ENCODE measurements at regions not wholly inside any gene's neighbourhood (a gene's known extent, or its start where the extent isn't known, plus 50 kb on each side); places are given as distances from the start of the nearest gene placed in this dataset.

- Histone ChIP-seq H3K79me2 (ENCODE audit: insufficient read depth, low read depth, low read length) (no peaks in the 10 kb centered on the region), H3K9me3 (ENCODE audit: low read length) (no peaks in the 10 kb centered on the region), H3K9me2 (ENCODE audit: insufficient read depth, low read length) (no peaks in the 10 kb centered on the region), H3K4me1 (ENCODE audit: insufficient read depth, low read length, poor library complexity, severe bottlenecking) (no peaks in the 10 kb centered on the region), H3K4me2 (ENCODE audit: low read length) (no peak overlapping the region), H3K4me3 (ENCODE audit: low read depth, low read length, poor library complexity, severe bottlenecking) (no peak overlapping the region), H3K36me3 (ENCODE audit: insufficient read depth, low read length) (no peaks in the 10 kb centered on the region), H4K20me1 (ENCODE audit: insufficient read depth, low read length) (no peaks in the 10 kb centered on the region), H2AFZ (ENCODE audit: low read length) (no peak overlapping the region), H3K27ac (ENCODE audit: low read depth, low read length, poor library complexity, severe bottlenecking) (no peak overlapping the region)
- no peak for TF ChIP-seq EZH2phosphoT487 (IDR thresholded peaks at IDR 0.05; ENCODE audit: borderline replicate concordance, low read depth, low read length)
- TF ChIP-seq CTCF (conservative IDR thresholded peaks at IDR 0.05; ENCODE audit: low read length) = no peak
- no peak for DNase-seq (ENCODE audit: low spot score)
- BruUV-seq (replicated peaks) = no TSS peak
- CTCF ChIA-PET (ENCODE audit: unreplicated experiment) = no interaction called here
- intact Hi-C loops (cut with micrococcal nuclease; ENCODE audit: unreplicated experiment) = no loop called here
- POLR2A ChIA-PET = no interaction called here
Measured at GRCh38 chr11:38491986-38492385, 1894.0 kb upstream of the RAG2 start.

GRCh38 chr11:38481391-38481790 is 1883.4 kb upstream of the RAG2 start:
- Histone ChIP-seq H3K4me1 (ENCODE audit: insufficient read depth, low read length, poor library complexity, severe bottlenecking) (no peaks in the 10 kb centered on the region), H3K9me3 (ENCODE audit: low read length) (0 out of 2 replicates have a peak, but pooled peaks cover 5% of the 10 kb centered on the region), H4K20me1 (ENCODE audit: insufficient read depth, low read length) (no peaks in the 10 kb centered on the region), H3K4me2 (ENCODE audit: low read length) (no peak overlapping the region), H3K79me2 (ENCODE audit: insufficient read depth, low read depth, low read length) (no peaks in the 10 kb centered on the region), H3K9me2 (ENCODE audit: insufficient read depth, low read length) (no peaks in the 10 kb centered on the region; the same call in 1 of the 2 replicates), H3K4me3 (ENCODE audit: low read depth, low read length, poor library complexity, severe bottlenecking) (no peak overlapping the region), H3K36me3 (ENCODE audit: insufficient read depth, low read length) (no peaks in the 10 kb centered on the region), H3K27ac (ENCODE audit: low read depth, low read length, poor library complexity, severe bottlenecking) (no peak overlapping the region), H2AFZ (ENCODE audit: low read length) (no peak overlapping the region)
- no peak for DNase-seq (ENCODE audit: low spot score)
- TF ChIP-seq CTCF (conservative IDR thresholded peaks at IDR 0.05; ENCODE audit: low read length) (no peak), EZH2phosphoT487 (IDR thresholded peaks at IDR 0.05; ENCODE audit: borderline replicate concordance, low read depth, low read length) (no peak)
- ChIA-PET POLR2A (no interaction called here), CTCF (ENCODE audit: unreplicated experiment) (no interaction called here)
- no TSS peak for BruUV-seq (replicated peaks)
- intact Hi-C loops (cut with micrococcal nuclease; ENCODE audit: unreplicated experiment) = no loop called here

- intact Hi-C loops (cut with micrococcal nuclease; ENCODE audit: unreplicated experiment) = no loop called here
- ChIA-PET POLR2A (no interaction called here), CTCF (ENCODE audit: unreplicated experiment) (no interaction called here)
- TF ChIP-seq CTCF (conservative IDR thresholded peaks at IDR 0.05; ENCODE audit: low read length) = no peak
- no peak for TF ChIP-seq EZH2phosphoT487 (IDR thresholded peaks at IDR 0.05; ENCODE audit: borderline replicate concordance, low read depth, low read length)
- Histone ChIP-seq H3K4me1 (ENCODE audit: insufficient read depth, low read length, poor library complexity, severe bottlenecking) (no peaks in the 10 kb centered on the region), H3K9me3 (ENCODE audit: low read length) (no peaks in the 10 kb centered on the region), H2AFZ (ENCODE audit: low read length) (no peak overlapping the region), H3K4me3 (ENCODE audit: low read depth, low read length, poor library complexity, severe bottlenecking) (no peak overlapping the region), H3K36me3 (ENCODE audit: insufficient read depth, low read length) (no peaks in the 10 kb centered on the region), H3K9me2 (ENCODE audit: insufficient read depth, low read length) (no peaks in the 10 kb centered on the region; the same call in 1 of the 2 replicates), H3K4me2 (ENCODE audit: low read length) (no peak overlapping the region), H3K27ac (ENCODE audit: low read depth, low read length, poor library complexity, severe bottlenecking) (no peak overlapping the region), H3K79me2 (ENCODE audit: insufficient read depth, low read depth, low read length) (no peaks in the 10 kb centered on the region), H4K20me1 (ENCODE audit: insufficient read depth, low read length) (no peaks in the 10 kb centered on the region)
- no peak for DNase-seq (ENCODE audit: low spot score)
- no TSS peak for BruUV-seq (replicated peaks)
Measured at GRCh38 chr11:38476808-38477575, 1879.0 kb upstream of the RAG2 start.

Measured in OCI-LY7 (cell line).